Osteoblast (primary cell): ENCODE measurements at regions not wholly inside any gene's neighbourhood (a gene's known extent, or its start where the extent isn't known, plus 50 kb on each side); places are given as distances from the start of the nearest gene placed in this dataset.

Experiments used
- DNase-seq: peaks from one replicate; pipeline ENCODE4 v3.0.0; 2011; ENCODE audit warnings: low spot score, mixed read lengths; ENCODE audit not compliant: insufficient read length; ENCODE audit errors: missing footprints
- H2AFZ ChIP-seq: 2 replicates; pipeline ENCODE4 v1.6.0; 2011; ENCODE audit warnings: mild to moderate bottlenecking, low read length
- H3K27ac ChIP-seq: 2 replicates; pipeline ENCODE4 v1.5.1; 2011; ENCODE audit warnings: mild to moderate bottlenecking, low read depth, low read length, moderate library complexity
- H3K27me3 ChIP-seq: 2 replicates; pipeline ENCODE4 v1.6.0; 2012; ENCODE audit warnings: mild to moderate bottlenecking, control low read depth, inconsistent platforms, low read length, moderate library complexity; ENCODE audit not compliant: insufficient read depth
- H3K36me3 ChIP-seq: 2 replicates; pipeline ENCODE4 v1.5.1; 2011; ENCODE audit warnings: mild to moderate bottlenecking, low read length, control low read depth, moderate library complexity; ENCODE audit not compliant: insufficient read depth
- H3K4me1 ChIP-seq: 2 replicates; pipeline ENCODE4 v1.5.1; 2011; ENCODE audit warnings: mild to moderate bottlenecking, low read length, control low read depth, moderate library complexity; ENCODE audit not compliant: insufficient read depth
- H3K4me2 ChIP-seq: 2 replicates; pipeline ENCODE4 v1.6.0; 2011; ENCODE audit warnings: mild to moderate bottlenecking, low read length; ENCODE audit not compliant: insufficient read depth
- H3K4me3 ChIP-seq: fragments of 200-600 bp; sonication (generic); 3 replicates; pipeline ENCODE4 v1.5.1; 2012; ENCODE audit warnings: mild to moderate bottlenecking, low read length, inconsistent platforms; ENCODE audit not compliant: insufficient read depth
- H3K79me2 ChIP-seq: 2 replicates; pipeline ENCODE4 v1.6.0; 2012; ENCODE audit warnings: mild to moderate bottlenecking, low read length, control low read depth, inconsistent platforms; ENCODE audit not compliant: insufficient read depth
- H3K9me3 ChIP-seq: 2 replicates; pipeline ENCODE4 v1.5.1; 2011; ENCODE audit warnings: low read depth, low read length, control low read depth
- H4K20me1 ChIP-seq: 2 replicates; pipeline ENCODE4 v1.6.0; 2012; ENCODE audit warnings: mild to moderate bottlenecking, low read length, control low read depth; ENCODE audit not compliant: insufficient read depth
- CTCF ChIP-seq: IDR thresholded peaks from 2 replicates; pipeline ENCODE4 v1.5.1; 2011; ENCODE audit warnings: mild to moderate bottlenecking, low read depth, low read length, moderate library complexity; ENCODE audit errors: extremely low read depth

- no peak for DNase-seq
- Histone ChIP-seq H3K9me3 (peaks cover 2% of the 10 kb centered on the region), H2AFZ (no peak overlapping the region), H3K27ac (no peak overlapping the region), H3K4me3 (no peak overlapping the region), H4K20me1 (no peaks in the 10 kb centered on the region), H3K4me2 (no peak overlapping the region), H3K36me3 (no peaks in the 10 kb centered on the region), H3K4me1 (no peaks in the 10 kb centered on the region), H3K79me2 (no peaks in the 10 kb centered on the region), H3K27me3 (no peaks in the 10 kb centered on the region)
- no peak for TF ChIP-seq CTCF
These were observed 783.1 kb downstream of the GBE1 start for GRCh38 chr3:80978216-80978969.

- DNase-seq, result no peak
- Histone ChIP-seq H3K36me3 (no peaks in the 10 kb centered on the region), H3K4me2 (no peak overlapping the region), H3K27me3 (no peaks in the 10 kb centered on the region), H4K20me1 (no peaks in the 10 kb centered on the region), H3K4me1 (no peaks in the 10 kb centered on the region), H3K9me3 (peaks cover 5% of the 10 kb centered on the region), H3K79me2 (no peaks in the 10 kb centered on the region), H3K4me3 (no peak overlapping the region), H3K27ac (no peak overlapping the region), H2AFZ (no peak overlapping the region)
- TF ChIP-seq CTCF, result no peak
These were observed 791.2 kb downstream of the GBE1 start for GRCh38 chr3:80970292-80970691.

- no peaks in the 10 kb centered on the region for H3K27me3 ChIP-seq
- no peak overlapping the region for H3K27ac ChIP-seq
- no peak for DNase-seq
- no peaks in the 10 kb centered on the region for H3K9me3 ChIP-seq
- TF ChIP-seq CTCF, result no peak
- H3K4me2 ChIP-seq, result no peak overlapping the region
- H3K4me3 ChIP-seq, result no peak overlapping the region
- H3K4me1 ChIP-seq, result no peaks in the 10 kb centered on the region
- no peaks in the 10 kb centered on the region for H3K36me3 ChIP-seq
- no peaks in the 10 kb centered on the region for H4K20me1 ChIP-seq
- H2AFZ ChIP-seq, result no peak overlapping the region
- no peaks in the 10 kb centered on the region for H3K79me2 ChIP-seq
These were observed 831.9 kb downstream of the GBE1 start for GRCh38 chr3:80929576-80929975.

- TF ChIP-seq CTCF, result no peak
- H3K27ac ChIP-seq, result no peak overlapping the region
- H4K20me1 ChIP-seq, result no peaks in the 10 kb centered on the region
- no peaks in the 10 kb centered on the region for H3K79me2 ChIP-seq
- no peaks in the 10 kb centered on the region for H3K27me3 ChIP-seq
- no peaks in the 10 kb centered on the region for H3K36me3 ChIP-seq
- no peaks in the 10 kb centered on the region for H3K9me3 ChIP-seq
- H3K4me3 ChIP-seq, result no peak overlapping the region
- no peaks in the 10 kb centered on the region for H3K4me1 ChIP-seq
- H2AFZ ChIP-seq, result no peak overlapping the region
- DNase-seq, result no peak
- H3K4me2 ChIP-seq, result no peak overlapping the region
These were observed 846.6 kb downstream of the GBE1 start for GRCh38 chr3:80914854-80915253.
